Adrenal gland (tissue), 9 donors: ENCODE measurements at regions not wholly inside any gene's neighbourhood (a gene's known extent, or its start where the extent isn't known, plus 50 kb on each side); places are given as distances from the start of the nearest gene placed in this dataset.

Experiments
- DNase-seq, 7 donors: peaks; one replicate each; pipeline ENCODE4 v3.0.0-alpha.2; 2019 to 2020
- H3K27ac ChIP-seq, 5 donors: fragments of 200-600 bp; sonication (generic) in 4 of 5; 1 replicate in 3 of 5; 2 replicates in 2 of 5; pipeline versions ENCODE4 v1.5.1 to v1.8.0; 2016 to 2020; ENCODE audit warnings: mild to moderate bottlenecking in 1 of 5
- H3K27me3 ChIP-seq: fragments of 200-600 bp; 2 replicates; pipeline ENCODE4 v1.8.0; 2021
- H3K36me3 ChIP-seq, 2 donors: fragments of 200-600 bp; replicated peaks in 1 of 2; 1 replicate in 1 of 2; 2 replicates in 1 of 2; pipeline versions ENCODE4 v1.5.1 to v1.8.0; 2018 to 2022
- H3K4me1 ChIP-seq, 2 donors: fragments of 200-600 bp; replicated peaks in 1 of 2; 1 replicate in 1 of 2; 2 replicates in 1 of 2; pipeline versions ENCODE4 v1.5.1 to v1.8.0; 2018 to 2021
- H3K4me3 ChIP-seq, 4 donors: fragments of 200-600 bp; sonication (generic) in 3 of 4; one replicate each; pipeline ENCODE4 v1.5.1; 2016 to 2018
- H3K9me3 ChIP-seq, 3 donors: fragments of 200-600 bp; sonication (generic) in 1 of 3; replicated peaks in 1 of 3; 1 replicate in 2 of 3; 2 replicates in 1 of 3; pipeline versions ENCODE4 v1.5.1 to v1.8.0; 2016 to 2021
- CTCF ChIP-seq, 6 experiments: fragments of 450-650 bp in 4 of 6; fragments of 200-600 bp in 2 of 6; sonication (generic) in 1 of 6; IDR thresholded peaks; 1 replicate in 5 of 6; 2 replicates in 1 of 6; pipeline versions ENCODE4 v1.5.1 to v1.8.0; 2016 to 2021; ENCODE audit warnings: antibody characterized with exemption in 6 of 6, mild to moderate bottlenecking in 2 of 6, moderate library complexity in 1 of 6
- POLR2A ChIP-seq, 2 donors: fragments of 450-650 bp; IDR thresholded peaks; one replicate each; pipeline ENCODE4 v1.6.1; 2017; ENCODE audit warnings: antibody characterized with exemption in 2 of 2, mild to moderate bottlenecking in 2 of 2, moderate library complexity in 1 of 2
- WGBS, 4 donors: extraction: QIAGEN DNeasy Blood & Tissue Kit in 2 of 4; methylation state at CpG; one replicate each; pipeline versions ENCODE4 v1.1.5 to v1.1.7; 2013 to 2017; 5-methylcytosine and 5-hydroxymethylcytosine counted together
- intact Hi-C, 2 donors: fragments of 100-400 bp; cut with DNase I; formaldehyde crosslinking; loops; one replicate each; pipeline versions ENCODE4 v1.14.1 to v1.15.0; 2022 to 2023
- donor health status: healthy with polysubstance abuse.
- donor health status: Bipolar disorder and iron deficiency.
- donor health status: DM: yes; HTN: yes; CAD: no.
- donor health status: DM: no; HTN: no; CAD: no.
- donor health status: DM: no; HTN: no; CAD: no.

- intact Hi-C loops: no loop called here
- H3K9me3 ChIP-seq: no peaks in the 10 kb centered on the region
- no peak overlapping the region for H3K27ac ChIP-seq
- H3K36me3 ChIP-seq: no peaks in the 10 kb centered on the region
- WGBS, 4 donors: 90 to 93% (median 90%) methylated on average over 5 of the region's 5 CpGs
- DNase-seq: no peak
- no peaks in the 10 kb centered on the region for H3K27me3 ChIP-seq
- H3K4me1 ChIP-seq: peaks cover 0 to 12% of the 10 kb centered on the region in 2 donors
- no peak for TF ChIP-seq CTCF (IDR thresholded peaks at IDR 0.05)
- TF ChIP-seq POLR2A (IDR thresholded peaks at IDR 0.05): no peak
- H3K4me3 ChIP-seq: no peak overlapping the region
Measured at GRCh38 chr5:21687621-21688020, 1165.5 kb downstream of the CDH12 start.

DNA sequence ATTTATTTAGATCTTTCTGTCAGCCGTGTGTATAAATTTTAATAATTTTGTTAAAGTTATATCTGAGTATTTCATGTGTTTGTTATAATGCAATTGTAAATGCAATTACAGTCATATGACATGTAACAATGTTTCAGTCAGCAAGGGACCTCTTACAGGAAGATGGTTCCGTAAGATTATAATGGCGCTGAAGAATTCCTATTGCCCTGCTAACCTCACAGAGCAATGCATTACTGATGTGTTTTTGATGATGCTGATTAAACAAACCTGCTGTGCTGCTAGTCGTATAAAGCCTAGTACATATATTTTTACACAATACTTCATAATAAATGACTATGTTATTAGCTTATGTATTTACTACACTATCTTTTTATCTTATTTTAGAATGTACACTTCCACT, 1166.4 kb downstream of the CDH12 start:
- Histone ChIP-seq H3K4me1 (peaks cover 0 to 12% of the 10 kb centered on the region in 2 donors), H3K27me3 (no peaks in the 10 kb centered on the region), H3K9me3 (no peaks in the 10 kb centered on the region), H3K36me3 (no peaks in the 10 kb centered on the region), H3K27ac (no peak overlapping the region), H3K4me3 (no peak overlapping the region)
- WGBS, 4 donors: 90 to 92% (median 91%) methylated on average over 4 of the region's 4 CpGs
- intact Hi-C loops: no loop called here
- DNase-seq: no peak
- TF ChIP-seq POLR2A (IDR thresholded peaks at IDR 0.05) (no peak), CTCF (IDR thresholded peaks at IDR 0.05) (no peak)

GRCh38 chr5:21685522-21685921, 1167.6 kb downstream of the CDH12 start:
- Histone ChIP-seq H3K36me3 (no peaks in the 10 kb centered on the region), H3K9me3 (no peaks in the 10 kb centered on the region), H3K4me3 (no peak overlapping the region), H3K27ac (no peak overlapping the region), H3K4me1 (peaks cover 0 to 17% of the 10 kb centered on the region in 2 donors), H3K27me3 (no peaks in the 10 kb centered on the region)
- DNase-seq: no peak
- WGBS, 4 donors: 76 to 83% (median 82%) methylated on average over 4 of the region's 4 CpGs
- intact Hi-C loops: no loop called here
- TF ChIP-seq POLR2A (IDR thresholded peaks at IDR 0.05): no peak

GRCh38 chr5:21684992-21685391, 1168.2 kb downstream of the CDH12 start:
- H3K36me3 ChIP-seq: no peaks in the 10 kb centered on the region
- no peak for TF ChIP-seq POLR2A (IDR thresholded peaks at IDR 0.05)
- no peak for TF ChIP-seq CTCF (IDR thresholded peaks at IDR 0.05)
- no peaks in the 10 kb centered on the region for H3K27me3 ChIP-seq
- H3K9me3 ChIP-seq: no peaks in the 10 kb centered on the region
- 14 to 53% (median 30%) methylated on average over 1 of the region's 1 CpG for WGBS, 4 donors
- intact Hi-C loops: no loop called here
- no peak overlapping the region for H3K4me3 ChIP-seq
- H3K4me1 ChIP-seq: peaks cover under 1 to 17% of the 10 kb centered on the region in 2 donors
- DNase-seq: no peak
- H3K27ac ChIP-seq: no peak overlapping the region

DNA sequence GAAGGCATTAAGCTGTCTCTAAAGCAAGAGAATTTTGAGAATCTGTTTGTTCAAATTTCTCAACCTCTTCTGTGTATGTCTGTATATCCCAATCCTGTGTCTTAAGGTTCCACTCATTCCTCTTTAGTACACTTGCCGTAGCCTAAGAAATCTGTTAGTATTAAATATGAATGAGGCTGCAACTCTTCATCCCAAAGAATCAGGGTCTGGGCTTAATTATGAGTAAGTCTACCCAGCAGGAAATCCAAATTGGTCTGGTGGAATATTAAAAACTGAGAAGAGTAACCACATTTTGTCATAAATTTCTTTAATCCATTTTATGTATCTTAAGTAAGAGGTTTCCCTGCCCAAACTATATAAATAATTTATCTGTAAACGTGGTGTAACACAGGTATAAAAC, 1171.2 kb downstream of the CDH12 start:
- TF ChIP-seq CTCF (IDR thresholded peaks at IDR 0.05) (no peak), POLR2A (IDR thresholded peaks at IDR 0.05) (no peak)
- Histone ChIP-seq H3K4me3 (no peak overlapping the region), H3K9me3 (no peaks in the 10 kb centered on the region), H3K27ac (no peak overlapping the region), H3K27me3 (no peaks in the 10 kb centered on the region), H3K36me3 (no peaks in the 10 kb centered on the region), H3K4me1 (peaks cover 6 to 17% of the 10 kb centered on the region in 2 donors)
- intact Hi-C loops: no loop called here
- WGBS, 4 donors: 84 to 89% (median 86%) methylated on average over 2 of the region's 2 CpGs
- DNase-seq: no peak
